OCI-LY7 (cell line): ENCODE measurements at regions not wholly inside any gene's neighbourhood (a gene's known extent, or its start where the extent isn't known, plus 50 kb on each side); places are given as distances from the start of the nearest gene placed in this dataset.

Experiments used
- BruUV-seq: library from RNA; stranded (reverse); fragments of 400-500 nt; replicated peaks from 2 replicates; lab custom pipeline; 2021; lab: Mats Ljungman, UMichigan
- CTCF ChIA-PET: fragments of 300-600 bp; sonication (Branson Sonifier 250); formaldehyde crosslinking; loops from one replicate; lab custom pipeline; 2022; ENCODE audit warnings: antibody characterized with exemption; ENCODE audit not compliant: unreplicated experiment; lab: Charles Lee
- POLR2A ChIA-PET: fragments of 300-600 bp; sonication (Branson Sonifier 250); formaldehyde crosslinking; loops from one replicate; lab custom pipeline; 2022; ENCODE audit warnings: antibody characterized with exemption; lab: Charles Lee
- DNase-seq: peaks from one replicate; pipeline ENCODE4 v3.0.0-alpha.2; 2015; ENCODE audit warnings: low spot score
- H2AFZ ChIP-seq: fragments of 200-600 bp; sonication (generic), shearing (Covaris generic); 2 replicates; pipeline ENCODE4 v1.6.1; 2014; ENCODE audit warnings: mild to moderate bottlenecking, antibody characterized with exemption, low read length, moderate library complexity
- H3K27ac ChIP-seq: fragments of 200-600 bp; sonication (generic); 2 replicates; pipeline ENCODE4 v1.5.1; 2014; ENCODE audit warnings: mixed run types, low read depth, mild to moderate bottlenecking, moderate library complexity, low read length, inconsistent platforms; ENCODE audit not compliant: poor library complexity, severe bottlenecking
- H3K36me3 ChIP-seq: fragments of 200-600 bp; sonication (generic); 2 replicates; pipeline ENCODE4 v1.6.1; 2014; ENCODE audit warnings: mild to moderate bottlenecking, antibody characterized with exemption, low read length, moderate library complexity, mixed read lengths; ENCODE audit not compliant: insufficient read depth
- H3K4me1 ChIP-seq: fragments of 200-600 bp; sonication (generic); 2 replicates; pipeline ENCODE4 v1.5.1; 2014; ENCODE audit warnings: mild to moderate bottlenecking, low read length; ENCODE audit not compliant: insufficient read depth, poor library complexity, severe bottlenecking
- H3K4me2 ChIP-seq: fragments of 200-600 bp; sonication (generic); 2 replicates; pipeline ENCODE4 v1.6.1; 2014; ENCODE audit warnings: mild to moderate bottlenecking, low read length
- H3K4me3 ChIP-seq: fragments of 200-600 bp; sonication (generic); 2 replicates; pipeline ENCODE4 v1.5.1; 2014; ENCODE audit warnings: mild to moderate bottlenecking, low read depth, low read length; ENCODE audit not compliant: poor library complexity, severe bottlenecking
- H3K79me2 ChIP-seq: fragments of 200-600 bp; sonication (generic); 2 replicates; pipeline ENCODE4 v1.6.1; 2016; ENCODE audit warnings: low read depth, mild to moderate bottlenecking, low read length, moderate library complexity, mixed read lengths; ENCODE audit not compliant: insufficient read depth
- H3K9me2 ChIP-seq: fragments of 200-600 bp; sonication (generic); 2 replicates; pipeline ENCODE4 v1.6.1; 2016; ENCODE audit warnings: mild to moderate bottlenecking, low read length, mixed read lengths; ENCODE audit not compliant: insufficient read depth
- H3K9me3 ChIP-seq: fragments of 200-600 bp; sonication (generic); 2 replicates; pipeline ENCODE4 v1.6.1; 2014; ENCODE audit warnings: mild to moderate bottlenecking, mixed run types, low read length, mixed read lengths
- H4K20me1 ChIP-seq: fragments of 200-600 bp; sonication (generic); 2 replicates; pipeline ENCODE4 v1.6.1; 2014; ENCODE audit warnings: mild to moderate bottlenecking, antibody characterized with exemption, low read length, moderate library complexity, mixed read lengths; ENCODE audit not compliant: insufficient read depth
- CTCF ChIP-seq: fragments of 200-600 bp; sonication (generic); conservative IDR thresholded peaks from 2 replicates; pipeline ENCODE4 v1.5.1; 2014; ENCODE audit warnings: mild to moderate bottlenecking, antibody characterized with exemption, low read length, moderate library complexity, mixed read lengths
- EZH2phosphoT487 ChIP-seq: fragments of 200-600 bp; sonication (generic); IDR thresholded peaks from 2 replicates; pipeline ENCODE4 v1.6.1; 2018; ENCODE audit warnings: low read depth, borderline replicate concordance, mild to moderate bottlenecking, mixed run types, antibody characterized with exemption, low read length, moderate library complexity, mixed read lengths
- intact Hi-C: fragments of 100-400 bp; cut with micrococcal nuclease; formaldehyde crosslinking; loops from one replicate; pipeline ENCODE4 v1.10.0; 2022; ENCODE audit not compliant: unreplicated experiment

- no peak for DNase-seq
- intact Hi-C loops = no loop called here
- H4K20me1 ChIP-seq = no peaks in the 10 kb centered on the region
- H3K4me3 ChIP-seq = no peak overlapping the region
- H3K4me2 ChIP-seq = no peak overlapping the region
- no peak overlapping the region for H2AFZ ChIP-seq
- no TSS peak for BruUV-seq
- no peaks in the 10 kb centered on the region for H3K9me2 ChIP-seq
- H3K9me3 ChIP-seq = no peaks in the 10 kb centered on the region
- no peak for TF ChIP-seq CTCF
- TF ChIP-seq EZH2phosphoT487 = no peak
- H3K36me3 ChIP-seq = no peaks in the 10 kb centered on the region
- peaks cover 6% of the 10 kb centered on the region for H3K4me1 ChIP-seq
- ChIA-PET CTCF (interaction anchor here (0.6 kb wide), 1 partner anchor 28 kb away, joined by 3 read pairs; no protein-coding TSS in a partner anchor), POLR2A (interaction anchor here (0.6 to 1.0 kb wide), 2 partner anchors 11 to 51 kb away, joined by 3 to 4 read pairs; no protein-coding TSS in a partner anchor)
- H3K27ac ChIP-seq = no peak overlapping the region
- H3K79me2 ChIP-seq = no peaks in the 10 kb centered on the region
Observed at GRCh38 chr2:20511130-20511529, 64.3 kb downstream of the RHOB start.

- Histone ChIP-seq H3K36me3 (no peaks in the 10 kb centered on the region), H4K20me1 (no peaks in the 10 kb centered on the region), H3K9me3 (no peaks in the 10 kb centered on the region), H3K27ac (no peak overlapping the region), H3K9me2 (no peaks in the 10 kb centered on the region), H3K4me3 (no peak overlapping the region), H2AFZ (no peak overlapping the region), H3K4me1 (peaks cover 3% of the 10 kb centered on the region), H3K4me2 (no peak overlapping the region), H3K79me2 (no peaks in the 10 kb centered on the region)
- POLR2A ChIA-PET = interaction anchor here (0.7 kb wide), 1 partner anchor 234 kb away, joined by 3 read pairs; no protein-coding TSS in a partner anchor
- TF ChIP-seq EZH2phosphoT487 (no peak), CTCF (no peak)
- intact Hi-C loops = no loop called here
- CTCF ChIA-PET = no interaction called here
- no TSS peak for BruUV-seq
- DNase-seq = no peak
Observed at GRCh38 chr2:20512061-20512605, 65.3 kb downstream of the RHOB start.

- no peaks in the 10 kb centered on the region for H3K4me1 ChIP-seq
- BruUV-seq = no TSS peak
- no peak for TF ChIP-seq EZH2phosphoT487
- no peak for TF ChIP-seq CTCF
- POLR2A ChIA-PET = no interaction called here
- no peaks in the 10 kb centered on the region for H3K36me3 ChIP-seq
- intact Hi-C loops = no loop called here
- H3K9me2 ChIP-seq = no peaks in the 10 kb centered on the region
- no peak for DNase-seq
- no peak overlapping the region for H2AFZ ChIP-seq
- no peaks in the 10 kb centered on the region for H3K79me2 ChIP-seq
- no peak overlapping the region for H3K4me3 ChIP-seq
- no peak overlapping the region for H3K4me2 ChIP-seq
- no peak overlapping the region for H3K27ac ChIP-seq
- CTCF ChIA-PET = no interaction called here
- no peaks in the 10 kb centered on the region for H3K9me3 ChIP-seq
- H4K20me1 ChIP-seq = no peaks in the 10 kb centered on the region
Observed at GRCh38 chr2:20513946-20514345, 67.1 kb downstream of the RHOB start.
